ENCODE measurements at regions not wholly inside any gene's neighbourhood (a gene's known extent, or its start where the extent isn't known, plus 50 kb on each side); places are given as distances from the start of the nearest gene placed in this dataset.
"Not testable (repeated sequence)": the region's sequence is repeated elsewhere in the genome, so short reads cannot be mapped to it uniquely, and the experiment has no call there.

GRCh38 chr7:112926018-112926417, 135.8 kb upstream of the TMEM168 start:
- Histone ChIP-seq H3K4me2 (ENCODE audit: low read length) (no peak overlapping the region), H3K4me3 (ENCODE audit: low read length) (no peak overlapping the region), H4K20me1 (ENCODE audit: low read length) (no peaks in the 10 kb centered on the region), H3K36me3 (ENCODE audit: low read depth, low read length) (no peaks in the 10 kb centered on the region), H3K4me1 (ENCODE audit: insufficient read depth, low read length) (no peaks in the 10 kb centered on the region), H3K27me3 (ENCODE audit: low read length) (no peaks in the 10 kb centered on the region), H3F3A (ENCODE audit: low read length, unreplicated experiment) (no peaks in the 10 kb centered on the region), H3K79me2 (ENCODE audit: low read length) (no peaks in the 10 kb centered on the region), H3K27ac (ENCODE audit: low read length) (no peak overlapping the region), H3K9me3 (ENCODE audit: low read length) (no peaks in the 10 kb centered on the region), H3K9me2 (replicated peaks; ENCODE audit: low read length) (no peaks in the 10 kb centered on the region), H2AFZ (ENCODE audit: low read length) (no peak overlapping the region), H3K9ac (ENCODE audit: low read length) (no peak overlapping the region)
- ChIA-PET POLR2A (ENCODE audit: unreplicated experiment) (no interaction called here), CTCF (no interaction called here)
- TF ChIP-seq EZH2phosphoT487 (IDR thresholded peaks at IDR 0.05; ENCODE audit: borderline replicate concordance, low read length) (no peak), CTCF (conservative IDR thresholded peaks at IDR 0.05; ENCODE audit: low read depth, low read length) (no peak), EZH2 (IDR thresholded peaks at IDR 0.05; ENCODE audit: low read length, unreplicated experiment) (no peak)
- intact Hi-C loops (cut with micrococcal nuclease), result no loop called here
- DNase-seq (no peak), ATAC-seq (no peak)
- no TSS peak for BruUV-seq (replicated peaks)

GRCh38 chr7:112922546-112922945, 132.4 kb upstream of the TMEM168 start:
- H3F3A ChIP-seq (ENCODE audit: low read length, unreplicated experiment); H3K27me3 ChIP-seq (ENCODE audit: low read length); intact Hi-C loops (cut with micrococcal nuclease); H3K36me3 ChIP-seq (ENCODE audit: low read depth, low read length); H3K9me3 ChIP-seq (ENCODE audit: low read length); ATAC-seq; H3K4me2 ChIP-seq (ENCODE audit: low read length); H3K9ac ChIP-seq (ENCODE audit: low read length); H3K27ac ChIP-seq (ENCODE audit: low read length); POLR2A ChIA-PET (ENCODE audit: unreplicated experiment); H3K4me1 ChIP-seq (ENCODE audit: insufficient read depth, low read length); H4K20me1 ChIP-seq (ENCODE audit: low read length); H3K4me3 ChIP-seq (ENCODE audit: low read length); BruUV-seq (replicated peaks); H3K9me2 ChIP-seq (replicated peaks; ENCODE audit: low read length); DNase-seq; H3K79me2 ChIP-seq (ENCODE audit: low read length); CTCF ChIA-PET; H2AFZ ChIP-seq (ENCODE audit: low read length): not testable (repeated sequence)

- H3K27me3 ChIP-seq (ENCODE audit: low read length); BruUV-seq (replicated peaks); H3K4me1 ChIP-seq (ENCODE audit: insufficient read depth, low read length); H3K4me2 ChIP-seq (ENCODE audit: low read length); CTCF ChIA-PET; H4K20me1 ChIP-seq (ENCODE audit: low read length); H3K9me2 ChIP-seq (replicated peaks; ENCODE audit: low read length); H3K27ac ChIP-seq (ENCODE audit: low read length); H3F3A ChIP-seq (ENCODE audit: low read length, unreplicated experiment); POLR2A ChIA-PET (ENCODE audit: unreplicated experiment); H2AFZ ChIP-seq (ENCODE audit: low read length); DNase-seq; H3K4me3 ChIP-seq (ENCODE audit: low read length); H3K79me2 ChIP-seq (ENCODE audit: low read length); H3K9me3 ChIP-seq (ENCODE audit: low read length); intact Hi-C loops (cut with micrococcal nuclease); ATAC-seq; H3K9ac ChIP-seq (ENCODE audit: low read length); H3K36me3 ChIP-seq (ENCODE audit: low read depth, low read length): not testable (repeated sequence)
Measured at GRCh38 chr7:112916431-112916830, 126.2 kb upstream of the TMEM168 start.

GRCh38 chr7:112908086-112908485, 117.9 kb upstream of the TMEM168 start:
- DNase-seq (no peak), ATAC-seq (no peak)
- intact Hi-C loops (cut with micrococcal nuclease), result no loop called here
- Histone ChIP-seq H3K27me3 (ENCODE audit: low read length) (no peaks in the 10 kb centered on the region), H3F3A (ENCODE audit: low read length, unreplicated experiment) (no peaks in the 10 kb centered on the region), H2AFZ (ENCODE audit: low read length) (no peak overlapping the region), H3K36me3 (ENCODE audit: low read depth, low read length) (no peaks in the 10 kb centered on the region), H3K27ac (ENCODE audit: low read length) (no peak overlapping the region), H3K79me2 (ENCODE audit: low read length) (no peaks in the 10 kb centered on the region), H4K20me1 (ENCODE audit: low read length) (no peaks in the 10 kb centered on the region), H3K9ac (ENCODE audit: low read length) (no peak overlapping the region), H3K4me1 (ENCODE audit: insufficient read depth, low read length) (no peaks in the 10 kb centered on the region), H3K4me2 (ENCODE audit: low read length) (no peak overlapping the region), H3K9me3 (ENCODE audit: low read length) (no peaks in the 10 kb centered on the region), H3K4me3 (ENCODE audit: low read length) (no peak overlapping the region), H3K9me2 (replicated peaks; ENCODE audit: low read length) (no peaks in the 10 kb centered on the region)
- CTCF ChIA-PET, result no interaction called here
- BruUV-seq (replicated peaks), result no TSS peak
- no peak for TF ChIP-seq CTCF (conservative IDR thresholded peaks at IDR 0.05; ENCODE audit: low read depth, low read length)
- no peak for TF ChIP-seq EZH2phosphoT487 (IDR thresholded peaks at IDR 0.05; ENCODE audit: borderline replicate concordance, low read length)
- TF ChIP-seq EZH2 (IDR thresholded peaks at IDR 0.05; ENCODE audit: low read length, unreplicated experiment), result no peak
- POLR2A ChIA-PET (ENCODE audit: unreplicated experiment), result no interaction called here
